Glutamatergic neuron (in vitro differentiated cells): ENCODE measurements at regions not wholly inside any gene's neighbourhood (a gene's known extent, or its start where the extent isn't known, plus 50 kb on each side); places are given as distances from the start of the nearest gene placed in this dataset.

ENCODE experiments used
- DNase-seq: peaks from one replicate; pipeline ENCODE4 v3.0.0; 2022
- H3K27ac Mint-ChIP-seq: one replicate; pipeline ENCODE4 v1.8.0; 2020; ENCODE audit warnings: mild to moderate bottlenecking, mixed read lengths, inconsistent platforms; ENCODE audit not compliant: unreplicated experiment
- H3K27me3 Mint-ChIP-seq: one replicate; pipeline ENCODE4 v1.8.0; 2020; ENCODE audit warnings: mild to moderate bottlenecking, moderate library complexity, mixed read lengths, inconsistent platforms; ENCODE audit not compliant: unreplicated experiment
- H3K36me3 Mint-ChIP-seq: one replicate; pipeline ENCODE4 v1.8.0; 2020; ENCODE audit warnings: mild to moderate bottlenecking, mixed read lengths, inconsistent platforms; ENCODE audit not compliant: unreplicated experiment
- H3K4me1 Mint-ChIP-seq: one replicate; pipeline ENCODE4 v1.8.0; 2020; ENCODE audit warnings: mild to moderate bottlenecking, low read depth, mixed read lengths, inconsistent platforms; ENCODE audit not compliant: unreplicated experiment
- H3K4me3 Mint-ChIP-seq: one replicate; pipeline ENCODE4 v1.8.0; 2020; ENCODE audit warnings: mild to moderate bottlenecking, mixed read lengths, inconsistent platforms; ENCODE audit not compliant: unreplicated experiment
- H3K9me3 Mint-ChIP-seq: one replicate; pipeline ENCODE4 v1.8.0; 2020; ENCODE audit warnings: mild to moderate bottlenecking, moderate library complexity, mixed read lengths, inconsistent platforms; ENCODE audit not compliant: unreplicated experiment
- CTCF ChIP-seq: fragments of 200-600 bp; sonication (generic); IDR thresholded peaks from one replicate; pipeline ENCODE4 v1.5.0; 2021; ENCODE audit not compliant: partially characterized antibody, unreplicated experiment

DNA sequence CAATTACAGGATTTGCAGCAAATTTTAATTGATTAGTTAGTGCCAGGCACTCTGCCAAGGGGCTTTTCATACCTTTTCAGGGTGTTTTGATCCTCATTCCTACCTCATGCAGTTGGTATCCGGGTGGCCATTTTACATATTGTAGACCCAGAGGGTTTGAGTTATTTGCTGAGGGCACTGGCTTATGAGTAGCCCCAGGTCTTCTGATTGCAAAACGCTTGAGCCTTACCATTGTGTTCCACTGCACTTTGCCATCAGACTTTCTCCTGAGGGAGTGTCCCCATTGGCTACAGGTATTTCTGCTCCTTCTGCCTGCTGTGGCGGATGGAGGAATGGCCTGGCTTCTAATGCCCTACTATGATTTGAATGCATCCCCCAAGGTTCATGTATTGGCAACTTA lies 257.8 kb upstream of the CRY1 start:
- no peaks in the 10 kb centered on the region for H3K27me3 Mint-ChIP-seq
- no peaks in the 10 kb centered on the region for H3K36me3 Mint-ChIP-seq
- TF ChIP-seq CTCF = no peak

DNA sequence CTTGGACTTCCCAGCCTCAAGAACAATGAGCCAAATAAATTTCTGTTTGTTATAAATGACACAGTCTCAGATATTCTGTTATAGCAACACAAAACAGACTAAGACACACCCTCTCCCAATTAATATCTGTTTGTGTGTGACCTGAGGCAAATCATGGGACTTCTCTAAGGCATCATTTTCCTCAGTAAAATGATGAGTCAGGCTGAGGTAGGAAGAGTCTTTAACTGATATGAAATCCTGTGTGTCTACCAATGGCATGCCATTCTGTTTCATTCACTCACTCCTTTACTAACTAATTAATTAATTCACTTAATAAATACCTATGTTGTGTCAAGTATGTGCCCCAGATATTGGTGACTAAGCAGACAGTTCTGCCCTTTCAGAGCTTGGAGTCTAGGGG lies 258.4 kb upstream of the CRY1 start:
- Mint-ChIP-seq H3K27me3 (no peaks in the 10 kb centered on the region), H3K4me1 (peaks cover 4% of the 10 kb centered on the region), H3K4me3 (no peak overlapping the region), H3K27ac (no peak overlapping the region), H3K9me3 (peaks cover 1% of the 10 kb centered on the region), H3K36me3 (no peaks in the 10 kb centered on the region)
- DNase-seq = no peak
- no peak for TF ChIP-seq CTCF

More for the DNA sequence above, 257.8 kb upstream of the CRY1 start:
- Mint-ChIP-seq H3K4me3 (no peak overlapping the region), H3K27ac (no peak overlapping the region), H3K9me3 (peaks cover 1% of the 10 kb centered on the region), H3K4me1 (peaks cover 4% of the 10 kb centered on the region)
- DNase-seq = no peak

DNA sequence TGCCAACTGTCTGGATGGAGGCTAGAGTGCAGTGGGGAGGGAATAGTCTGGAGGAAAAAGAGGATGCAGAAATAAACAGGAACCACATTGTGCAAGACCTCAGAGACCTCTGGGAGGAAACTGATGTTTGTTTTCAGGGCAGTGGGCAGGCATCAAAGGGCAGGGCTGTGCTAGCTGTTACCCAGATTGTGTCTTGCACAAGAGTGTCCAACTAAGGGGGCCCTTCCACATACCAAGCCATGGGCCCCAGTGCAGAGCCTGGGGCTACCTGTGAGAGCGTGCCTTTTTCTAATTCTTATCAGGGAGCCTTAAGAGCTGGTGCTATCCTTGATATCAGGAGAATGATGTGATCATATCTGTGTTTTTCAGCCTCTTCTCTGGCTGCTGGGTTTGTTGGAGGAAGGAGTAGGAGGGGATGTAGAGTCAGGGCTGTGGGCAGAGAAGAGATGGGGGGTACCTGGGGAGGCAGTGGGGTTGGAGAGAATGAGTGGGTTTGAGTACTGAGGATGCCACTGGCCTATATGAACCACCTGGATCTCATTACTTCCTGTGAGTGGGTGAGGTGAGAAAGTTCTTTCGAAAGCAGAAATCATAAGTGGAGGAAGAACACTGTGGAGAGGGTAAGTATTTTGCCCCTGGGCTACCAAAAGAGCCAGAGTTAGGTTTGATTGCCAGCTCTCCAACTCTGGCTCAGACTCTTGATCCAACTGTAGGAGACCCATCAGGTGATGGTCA lies 259.2 kb upstream of the CRY1 start:
- no peaks in the 10 kb centered on the region for H3K27me3 Mint-ChIP-seq
- H3K4me1 Mint-ChIP-seq = peaks cover 4% of the 10 kb centered on the region
- peaks cover 2% of the 10 kb centered on the region for H3K9me3 Mint-ChIP-seq
- DNase-seq = no peak
- TF ChIP-seq CTCF = no peak
- H3K36me3 Mint-ChIP-seq = no peaks in the 10 kb centered on the region
- no peak overlapping the region for H3K4me3 Mint-ChIP-seq
- H3K27ac Mint-ChIP-seq = no peak overlapping the region

DNA sequence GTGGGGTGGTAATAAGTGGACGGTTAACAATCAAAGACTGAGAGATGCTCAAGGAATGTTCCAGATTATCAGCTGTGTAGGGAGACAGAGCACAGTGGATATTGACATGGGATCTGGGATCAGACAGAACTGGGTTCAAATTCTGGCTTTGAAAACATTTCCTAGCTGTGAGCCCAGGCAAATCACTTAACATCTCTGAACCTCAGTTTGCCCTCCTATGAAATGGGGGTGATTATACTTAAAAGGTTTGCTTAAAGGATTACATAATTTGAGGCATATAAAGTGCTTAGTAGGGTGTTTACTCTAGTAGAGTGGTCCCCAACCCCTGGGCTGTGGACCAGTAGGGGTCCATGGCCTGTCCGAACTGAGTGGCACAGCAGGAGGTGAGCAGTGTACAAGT lies 260.0 kb upstream of the CRY1 start:
- TF ChIP-seq CTCF = no peak
- no peaks in the 10 kb centered on the region for H3K36me3 Mint-ChIP-seq
- no peak overlapping the region for H3K27ac Mint-ChIP-seq
- peaks cover 2% of the 10 kb centered on the region for H3K27me3 Mint-ChIP-seq
- H3K9me3 Mint-ChIP-seq = peaks cover 5% of the 10 kb centered on the region
- H3K4me1 Mint-ChIP-seq = peaks cover 4% of the 10 kb centered on the region
- H3K4me3 Mint-ChIP-seq = no peak overlapping the region
- no peak for DNase-seq

GRCh38 chr12:107355004-107355565 lies 261.7 kb upstream of the CRY1 start:
- DNase-seq = no peak
- no peak overlapping the region for H3K27ac Mint-ChIP-seq
- no peak overlapping the region for H3K4me3 Mint-ChIP-seq
- no peaks in the 10 kb centered on the region for H3K36me3 Mint-ChIP-seq
- no peak for TF ChIP-seq CTCF
- H3K27me3 Mint-ChIP-seq = peaks cover 2% of the 10 kb centered on the region
- peaks cover 5% of the 10 kb centered on the region for H3K9me3 Mint-ChIP-seq
- peaks cover 4% of the 10 kb centered on the region for H3K4me1 Mint-ChIP-seq
